Activated naive CD4-positive, alpha-beta T cell treated with anti-CD3 and anti-CD28 coated beads, Interleukin-2, amount 10 ng/mL, durations not matched to agents 7 days and 5 days (primary cell): ENCODE measurements at regions not wholly inside any gene's neighbourhood (a gene's known extent, or its start where the extent isn't known, plus 50 kb on each side); places are given as distances from the start of the nearest gene placed in this dataset.

Source experiments
- CTCF ChIA-PET: fragments of 350-600 bp; sonication (Branson Sonifier 250); formaldehyde crosslinking; loops from one replicate; lab custom pipeline; 2021; ENCODE audit warnings: antibody characterized with exemption; lab: Charles Lee
- DNase-seq: peaks from one replicate; pipeline ENCODE4 v3.0.0-alpha.2; 2020
- H3K27ac Mint-ChIP-seq: one replicate; pipeline ENCODE4 v1.8.0; 2021; ENCODE audit warnings: mild to moderate bottlenecking, moderate library complexity, mixed read lengths
- H3K27me3 Mint-ChIP-seq: one replicate; pipeline ENCODE4 v1.8.0; 2021; ENCODE audit warnings: mild to moderate bottlenecking, mixed read lengths
- H3K36me3 Mint-ChIP-seq: one replicate; pipeline ENCODE4 v1.8.0; 2021; ENCODE audit warnings: mixed read lengths
- H3K4me1 Mint-ChIP-seq: one replicate; pipeline ENCODE4 v1.8.0; 2021; ENCODE audit warnings: mixed read lengths
- H3K4me3 Mint-ChIP-seq: one replicate; pipeline ENCODE4 v1.8.0; 2021; ENCODE audit warnings: mild to moderate bottlenecking, moderate library complexity, mixed read lengths
- H3K9me3 Mint-ChIP-seq: one replicate; pipeline ENCODE4 v1.8.0; 2021; ENCODE audit warnings: mixed read lengths

DNA sequence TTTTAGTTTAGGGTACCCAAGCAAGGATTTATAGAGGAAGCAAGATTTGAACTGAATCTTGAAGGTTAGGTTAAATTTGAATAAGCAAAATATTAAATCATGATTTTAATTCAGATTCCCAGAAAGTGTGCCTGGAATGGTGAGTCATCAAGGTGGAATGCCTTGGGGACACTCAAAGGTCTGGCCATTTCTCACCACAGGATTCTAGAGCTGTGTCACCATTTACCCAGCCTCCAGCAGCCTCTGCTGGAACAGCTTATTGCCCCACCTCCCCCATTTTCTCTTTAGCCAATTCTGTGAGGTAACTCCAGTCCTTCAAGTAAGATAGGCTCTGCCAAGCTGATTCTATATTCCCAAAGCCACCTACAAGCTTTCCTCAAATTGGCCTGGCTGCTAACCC lies 181.4 kb downstream of the SIM1 start:
- no peak for DNase-seq
- H3K27me3 Mint-ChIP-seq, result no peaks in the 10 kb centered on the region

GRCh38 chr6:100281471-100281901 lies 183.2 kb downstream of the SIM1 start:
- Mint-ChIP-seq H3K9me3 (no peaks in the 10 kb centered on the region), H3K36me3 (no peaks in the 10 kb centered on the region), H3K27ac (no peak overlapping the region), H3K27me3 (no peaks in the 10 kb centered on the region), H3K4me3 (no peak overlapping the region), H3K4me1 (no peaks in the 10 kb centered on the region)
- CTCF ChIA-PET, result no interaction called here
- DNase-seq, result no peak

More for the DNA sequence above, 181.4 kb downstream of the SIM1 start:
- Mint-ChIP-seq H3K9me3 (no peaks in the 10 kb centered on the region), H3K27ac (no peak overlapping the region), H3K4me3 (no peak overlapping the region), H3K4me1 (no peaks in the 10 kb centered on the region), H3K36me3 (no peaks in the 10 kb centered on the region)
- CTCF ChIA-PET, result no interaction called here

GRCh38 chr6:100276311-100277057 lies 188.2 kb downstream of the SIM1 start:
- CTCF ChIA-PET, result no interaction called here
- Mint-ChIP-seq H3K9me3 (no peaks in the 10 kb centered on the region), H3K27me3 (no peaks in the 10 kb centered on the region), H3K4me3 (no peak overlapping the region), H3K4me1 (no peaks in the 10 kb centered on the region), H3K36me3 (no peaks in the 10 kb centered on the region), H3K27ac (no peak overlapping the region)
- DNase-seq, result no peak

GRCh38 chr6:100274147-100274546 lies 190.6 kb downstream of the SIM1 start:
- Mint-ChIP-seq H3K36me3 (no peaks in the 10 kb centered on the region), H3K27me3 (no peaks in the 10 kb centered on the region), H3K4me3 (no peak overlapping the region), H3K4me1 (no peaks in the 10 kb centered on the region), H3K27ac (no peak overlapping the region), H3K9me3 (no peaks in the 10 kb centered on the region)
- CTCF ChIA-PET, result no interaction called here
- no peak for DNase-seq

DNA sequence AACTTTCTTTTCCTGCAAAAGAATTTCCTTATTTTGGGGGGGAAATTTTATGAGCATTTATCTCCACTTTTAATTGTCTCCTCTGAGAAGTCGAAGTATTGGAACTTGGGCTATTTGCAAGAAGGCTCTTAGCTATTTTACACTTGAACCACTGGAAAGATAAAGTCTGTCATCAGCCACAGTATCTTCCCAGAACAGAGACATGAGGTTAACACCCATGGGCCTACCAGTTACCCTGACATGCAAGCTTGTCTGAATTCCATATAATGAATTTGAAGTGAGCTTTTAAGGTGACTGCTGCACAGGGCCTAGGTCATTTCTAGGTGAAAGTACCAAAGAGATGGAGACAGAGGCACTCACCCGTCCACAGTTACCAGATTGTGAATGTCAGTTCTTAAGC lies 193.1 kb downstream of the SIM1 start:
- DNase-seq, result no peak
- CTCF ChIA-PET, result no interaction called here
- Mint-ChIP-seq H3K4me3 (no peak overlapping the region), H3K4me1 (no peaks in the 10 kb centered on the region), H3K9me3 (no peaks in the 10 kb centered on the region), H3K27me3 (no peaks in the 10 kb centered on the region), H3K36me3 (no peaks in the 10 kb centered on the region), H3K27ac (no peak overlapping the region)

GRCh38 chr6:100271202-100271601 lies 193.5 kb downstream of the SIM1 start:
- no peaks in the 10 kb centered on the region for H3K27me3 Mint-ChIP-seq
- H3K36me3 Mint-ChIP-seq, result no peaks in the 10 kb centered on the region
- H3K9me3 Mint-ChIP-seq, result no peaks in the 10 kb centered on the region
- no peak overlapping the region for H3K27ac Mint-ChIP-seq
- H3K4me1 Mint-ChIP-seq, result no peaks in the 10 kb centered on the region
- CTCF ChIA-PET, result no interaction called here
- H3K4me3 Mint-ChIP-seq, result no peak overlapping the region
- no peak for DNase-seq

GRCh38 chr6:100269189-100269588 lies 195.5 kb downstream of the SIM1 start:
- no peaks in the 10 kb centered on the region for H3K27me3 Mint-ChIP-seq
- H3K4me1 Mint-ChIP-seq, result no peaks in the 10 kb centered on the region
- no peak for DNase-seq
- CTCF ChIA-PET, result no interaction called here
- no peak overlapping the region for H3K27ac Mint-ChIP-seq
- H3K36me3 Mint-ChIP-seq, result no peaks in the 10 kb centered on the region
- no peak overlapping the region for H3K4me3 Mint-ChIP-seq
- H3K9me3 Mint-ChIP-seq, result no peaks in the 10 kb centered on the region

GRCh38 chr6:100268326-100268725 lies 196.4 kb downstream of the SIM1 start:
- no peaks in the 10 kb centered on the region for H3K27me3 Mint-ChIP-seq
- no peak overlapping the region for H3K4me3 Mint-ChIP-seq
- no peak overlapping the region for H3K27ac Mint-ChIP-seq
- no peaks in the 10 kb centered on the region for H3K36me3 Mint-ChIP-seq
- CTCF ChIA-PET, result no interaction called here
- no peak for DNase-seq
- no peaks in the 10 kb centered on the region for H3K9me3 Mint-ChIP-seq
- H3K4me1 Mint-ChIP-seq, result no peaks in the 10 kb centered on the region

- Mint-ChIP-seq H3K27me3 (no peaks in the 10 kb centered on the region), H3K4me3 (no peak overlapping the region), H3K9me3 (no peaks in the 10 kb centered on the region), H3K27ac (no peak overlapping the region), H3K36me3 (no peaks in the 10 kb centered on the region), H3K4me1 (no peaks in the 10 kb centered on the region)
- no peak for DNase-seq
- CTCF ChIA-PET, result no interaction called here
Observed at GRCh38 chr6:100267721-100268123, 197.0 kb downstream of the SIM1 start.

DNA sequence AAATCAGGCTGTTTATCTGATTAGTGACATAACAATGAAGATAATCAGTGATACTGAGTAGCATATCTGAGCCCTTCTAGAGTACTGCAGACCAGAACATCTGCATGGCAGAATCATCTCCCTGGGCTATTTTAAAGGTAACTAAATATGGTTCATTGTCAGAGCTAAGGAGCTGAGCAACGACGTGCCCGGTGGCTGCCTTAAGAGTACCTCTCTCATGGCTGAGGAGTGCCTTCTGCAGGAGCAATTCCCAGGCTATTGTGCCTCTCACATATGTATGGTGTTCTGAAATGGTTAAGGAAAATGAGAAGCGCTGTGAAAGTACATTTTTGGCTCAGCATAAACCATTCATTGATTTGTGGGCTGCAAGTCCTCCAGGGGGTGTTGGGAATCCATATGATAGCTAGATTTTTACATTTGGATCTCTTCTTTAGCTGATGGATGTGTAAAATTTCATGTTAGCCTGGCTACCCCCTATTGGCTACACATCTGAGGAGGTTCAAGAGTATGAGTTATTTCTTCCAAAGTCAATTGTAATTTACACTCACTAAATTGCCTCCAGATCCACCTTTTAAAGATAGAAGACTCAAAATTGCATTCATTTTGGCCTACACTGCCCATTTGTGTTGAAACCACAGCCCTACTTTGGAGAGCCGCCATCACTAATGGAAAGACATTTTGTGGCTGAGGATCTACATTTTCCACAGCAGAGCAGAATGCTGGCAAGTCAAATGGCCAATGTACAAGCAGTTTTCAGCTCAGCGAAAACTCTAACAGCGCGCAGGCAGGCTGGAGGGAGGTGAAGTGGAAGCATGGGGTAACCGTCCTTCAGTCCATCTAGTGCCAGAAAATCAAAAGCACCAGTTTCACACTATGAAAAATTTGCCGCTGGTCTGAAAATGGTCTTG lies 198.0 kb downstream of the SIM1 start:
- H3K9me3 Mint-ChIP-seq, result no peaks in the 10 kb centered on the region
- H3K27ac Mint-ChIP-seq, result no peak overlapping the region
- CTCF ChIA-PET, result no interaction called here
- DNase-seq, result no peak
- H3K4me1 Mint-ChIP-seq, result no peaks in the 10 kb centered on the region
- no peaks in the 10 kb centered on the region for H3K36me3 Mint-ChIP-seq
- no peaks in the 10 kb centered on the region for H3K27me3 Mint-ChIP-seq
- H3K4me3 Mint-ChIP-seq, result no peak overlapping the region

DNA sequence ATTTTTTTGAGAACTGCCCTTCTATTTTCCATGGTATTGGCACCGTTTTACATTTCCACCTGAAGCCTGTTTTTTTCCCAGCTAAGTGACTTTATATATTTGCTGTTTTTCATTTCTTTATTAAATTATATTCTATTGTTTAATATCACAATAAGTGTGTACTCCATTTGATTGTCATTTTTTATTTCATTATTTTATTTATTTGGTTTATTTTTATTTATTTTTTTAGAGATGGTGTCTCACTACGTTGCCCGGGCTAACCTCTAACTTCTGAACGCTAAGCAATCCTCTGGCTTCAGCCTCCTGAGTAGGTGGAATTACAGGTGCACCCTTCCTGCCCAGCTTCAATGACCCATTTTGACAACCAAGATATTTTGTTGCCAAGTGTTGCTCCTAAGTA lies 202.6 kb downstream of the SIM1 start:
- no peaks in the 10 kb centered on the region for H3K4me1 Mint-ChIP-seq
- H3K36me3 Mint-ChIP-seq, result no peaks in the 10 kb centered on the region
- CTCF ChIA-PET, result no interaction called here
- no peaks in the 10 kb centered on the region for H3K27me3 Mint-ChIP-seq
- DNase-seq, result no peak
- no peak overlapping the region for H3K27ac Mint-ChIP-seq
- no peaks in the 10 kb centered on the region for H3K9me3 Mint-ChIP-seq
- no peak overlapping the region for H3K4me3 Mint-ChIP-seq

GRCh38 chr6:100261486-100261885 lies 203.2 kb downstream of the SIM1 start:
- no peak for DNase-seq
- Mint-ChIP-seq H3K4me3 (no peak overlapping the region), H3K27me3 (no peaks in the 10 kb centered on the region), H3K4me1 (no peaks in the 10 kb centered on the region), H3K36me3 (no peaks in the 10 kb centered on the region), H3K27ac (no peak overlapping the region), H3K9me3 (no peaks in the 10 kb centered on the region)
- CTCF ChIA-PET, result no interaction called here

- H3K9me3 Mint-ChIP-seq, result no peaks in the 10 kb centered on the region
- no peaks in the 10 kb centered on the region for H3K36me3 Mint-ChIP-seq
- H3K4me1 Mint-ChIP-seq, result no peaks in the 10 kb centered on the region
- no peak for DNase-seq
- no peak overlapping the region for H3K4me3 Mint-ChIP-seq
- H3K27ac Mint-ChIP-seq, result no peak overlapping the region
- CTCF ChIA-PET, result no interaction called here
- H3K27me3 Mint-ChIP-seq, result no peaks in the 10 kb centered on the region
Observed at GRCh38 chr6:100260584-100260983, 204.1 kb downstream of the SIM1 start.

DNA sequence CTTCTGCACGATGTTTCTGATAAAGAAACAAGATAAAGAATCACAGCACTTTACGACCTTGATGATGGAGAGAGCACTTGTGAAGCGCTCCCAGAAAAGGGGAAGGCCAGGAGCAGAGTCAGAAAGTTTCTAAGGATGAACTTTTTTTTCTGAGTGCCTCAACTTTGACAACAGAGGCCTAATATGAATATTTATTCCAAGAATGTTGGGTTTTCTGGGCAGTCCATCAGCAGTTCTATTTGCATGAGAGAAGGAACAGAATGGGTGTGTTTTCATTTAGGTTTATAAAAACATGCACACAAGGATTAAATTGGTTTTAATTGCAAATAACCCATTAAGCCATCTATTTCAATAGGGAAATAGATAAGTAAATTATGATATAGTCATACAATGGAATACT lies 204.9 kb downstream of the SIM1 start:
- Mint-ChIP-seq H3K4me3 (no peak overlapping the region), H3K36me3 (no peaks in the 10 kb centered on the region), H3K4me1 (no peaks in the 10 kb centered on the region), H3K9me3 (no peaks in the 10 kb centered on the region), H3K27ac (no peak overlapping the region), H3K27me3 (no peaks in the 10 kb centered on the region)
- DNase-seq, result no peak
- CTCF ChIA-PET, result no interaction called here

DNA sequence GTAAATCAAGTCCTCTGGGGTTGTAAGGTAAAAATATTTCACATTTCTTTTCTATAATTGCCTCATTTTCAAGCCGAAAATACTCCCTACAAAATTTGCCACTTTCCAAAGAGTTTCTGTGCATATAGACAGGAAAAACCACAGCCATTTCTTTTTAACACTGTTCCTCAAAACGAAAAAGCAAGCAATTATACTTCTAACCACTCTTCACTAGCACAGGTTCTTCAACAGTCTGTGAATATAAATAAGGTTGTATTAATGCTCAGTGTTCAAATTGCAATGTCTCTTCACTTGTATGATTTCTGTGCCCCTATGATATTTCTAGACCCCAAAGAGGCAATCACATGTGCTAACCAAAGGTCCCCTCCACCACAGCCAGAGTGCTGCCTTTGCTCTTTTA lies 206.0 kb downstream of the SIM1 start:
- no peak overlapping the region for H3K4me3 Mint-ChIP-seq
- no peak overlapping the region for H3K27ac Mint-ChIP-seq
- DNase-seq, result no peak
- no peaks in the 10 kb centered on the region for H3K36me3 Mint-ChIP-seq
- CTCF ChIA-PET, result no interaction called here
- no peaks in the 10 kb centered on the region for H3K4me1 Mint-ChIP-seq
- H3K9me3 Mint-ChIP-seq, result no peaks in the 10 kb centered on the region
- no peaks in the 10 kb centered on the region for H3K27me3 Mint-ChIP-seq
